ENCODE measurements at regions not wholly inside any gene's neighbourhood (a gene's known extent, or its start where the extent isn't known, plus 50 kb on each side); places are given as distances from the start of the nearest gene placed in this dataset.

DNA sequence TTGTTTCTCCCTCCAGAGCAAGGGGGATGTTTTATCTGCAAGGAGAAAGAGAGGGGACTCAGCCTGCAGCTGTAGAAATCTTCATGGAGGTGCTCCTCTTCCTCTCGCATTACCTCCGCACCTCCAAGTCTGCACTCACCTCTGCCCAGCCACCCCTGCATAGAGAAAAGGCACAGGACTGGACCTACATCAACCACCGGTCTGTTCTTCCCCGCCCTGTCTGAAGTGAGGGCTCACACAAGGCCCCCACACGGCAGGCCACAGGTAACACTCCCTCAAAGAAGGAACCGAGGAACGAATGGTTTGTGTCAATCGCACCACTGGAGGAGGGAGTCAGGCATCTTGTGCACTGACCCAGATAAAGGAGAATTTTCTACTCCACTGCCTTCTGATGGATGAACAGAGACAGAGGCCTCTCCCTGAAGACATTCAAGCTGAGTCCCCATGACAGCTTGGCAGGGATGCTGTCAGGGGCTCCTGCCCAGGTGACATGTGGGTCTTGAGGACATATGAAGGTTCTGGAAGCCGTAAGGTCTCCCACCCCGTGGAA lies 260.3 kb downstream of the XXYLT1 start:
- ATAC-seq: no peak
- H3K9me3 ChIP-seq: no peaks in the 10 kb centered on the region
- DNase-seq (ENCODE audit: low read depth in 1 of 2, low spot score in 1 of 2): no peak
- ChIA-PET POLR2A (no interaction called here), CTCF (interaction anchor here (1.7 kb wide), 1 partner anchor 10 kb away, joined by 8 read pairs; no protein-coding TSS in a partner anchor)
- no peak overlapping the region for H3K27ac ChIP-seq
- no peak for FAIRE-seq
- TF ChIP-seq KDM1A (IDR thresholded peaks at IDR 0.05; ENCODE audit: low read depth) (no peak), ZNF302 (CRISPR knock-in tag; IDR thresholded peaks at IDR 0.05) (no peak), EHMT2 (IDR thresholded peaks at IDR 0.05; ENCODE audit: low read depth) (no peak), HOXB5 (CRISPR knock-in tag; IDR thresholded peaks at IDR 0.05) (no peak), FOSL2 (IDR thresholded peaks at IDR 0.05) (no peak), FOSL2 (CRISPR knock-in tag; IDR thresholded peaks at IDR 0.05) (no peak), SMC3 (IDR thresholded peaks at IDR 0.05) (no peak), PHF8 (IDR thresholded peaks at IDR 0.05; ENCODE audit: borderline replicate concordance, low read depth) (no peak), GATA3 (IDR thresholded peaks at IDR 0.05; ENCODE audit: borderline replicate concordance) (no peak), HDAC2 (IDR thresholded peaks at IDR 0.05) (no peak), POLR2AphosphoS2 (conservative IDR thresholded peaks at IDR 0.05; ENCODE audit: low read length) (no peak), NR3C1 (IDR thresholded peaks at IDR 0.05) (no peak), CHD2 (IDR thresholded peaks at IDR 0.05; ENCODE audit: low read length, partially characterized antibody) (no peak), HEYL (CRISPR knock-in tag; IDR thresholded peaks at IDR 0.05) (no peak), ESRRA (IDR thresholded peaks at IDR 0.05; ENCODE audit: borderline replicate concordance, low read length) (no peak), BCL3 (IDR thresholded peaks at IDR 0.05) (no peak)
- TF ChIP-seq, protein P1, sequence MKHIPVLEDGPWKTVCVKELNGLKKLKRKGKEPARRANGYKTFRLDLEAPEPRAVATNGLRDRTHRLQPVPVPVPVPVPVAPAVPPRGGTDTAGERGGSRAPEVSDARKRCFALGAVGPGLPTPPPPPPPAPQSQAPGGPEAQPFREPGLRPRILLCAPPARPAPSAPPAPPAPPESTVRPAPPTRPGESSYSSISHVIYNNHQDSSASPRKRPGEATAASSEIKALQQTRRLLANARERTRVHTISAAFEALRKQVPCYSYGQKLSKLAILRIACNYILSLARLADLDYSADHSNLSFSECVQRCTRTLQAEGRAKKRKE (CRISPR knock-in tag; IDR thresholded peaks at IDR 0.05; ENCODE audit: low read depth): no peak
- TF ChIP-seq, protein P2, sequence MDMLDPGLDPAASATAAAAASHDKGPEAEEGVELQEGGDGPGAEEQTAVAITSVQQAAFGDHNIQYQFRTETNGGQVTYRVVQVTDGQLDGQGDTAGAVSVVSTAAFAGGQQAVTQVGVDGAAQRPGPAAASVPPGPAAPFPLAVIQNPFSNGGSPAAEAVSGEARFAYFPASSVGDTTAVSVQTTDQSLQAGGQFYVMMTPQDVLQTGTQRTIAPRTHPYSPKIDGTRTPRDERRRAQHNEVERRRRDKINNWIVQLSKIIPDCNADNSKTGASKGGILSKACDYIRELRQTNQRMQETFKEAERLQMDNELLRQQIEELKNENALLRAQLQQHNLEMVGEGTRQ (IDR thresholded peaks at IDR 0.05): no peak
- H3K4me2 ChIP-seq: no peak overlapping the region
- H3K4me1 ChIP-seq: no peaks in the 10 kb centered on the region
- WGBS (ENCODE audit: missing lambda C conversion rate): 65% methylated on average over 8 of the region's 10 CpGs
- no peak overlapping the region for H3K4me3 ChIP-seq

- Histone ChIP-seq H3K4me1 (no peaks in the 10 kb centered on the region), H3K9me3 (no peaks in the 10 kb centered on the region), H3K4me3 (no peak overlapping the region), H3K4me2 (no peak overlapping the region), H3K27ac (no peak overlapping the region)
- no peak for TF ChIP-seq ZFP36 (IDR thresholded peaks at IDR 0.05; ENCODE audit: borderline replicate concordance, partially characterized antibody)
- no peak for TF ChIP-seq ESRRA (IDR thresholded peaks at IDR 0.05; ENCODE audit: borderline replicate concordance, low read length)
- TF ChIP-seq RFX5 (IDR thresholded peaks at IDR 0.05): no peak
- no peak for TF ChIP-seq SREBF2 (IDR thresholded peaks at IDR 0.05)
- no peak for TF ChIP-seq RNF2 (IDR thresholded peaks at IDR 0.05; ENCODE audit: borderline replicate concordance, low read depth)
- no peak for TF ChIP-seq TP53 (CRISPR knock-in tag; IDR thresholded peaks at IDR 0.05)
- no peak for TF ChIP-seq HDAC2 (IDR thresholded peaks at IDR 0.05)
- no peak for TF ChIP-seq CTCF (IDR thresholded peaks at IDR 0.05)
- TF ChIP-seq E2F6 (IDR thresholded peaks at IDR 0.05; ENCODE audit: borderline replicate concordance, low read depth): no peak
- TF ChIP-seq PHF8 (IDR thresholded peaks at IDR 0.05; ENCODE audit: borderline replicate concordance, low read depth): no peak
- TF ChIP-seq POLR2A (IDR thresholded peaks at IDR 0.05; ENCODE audit: low read length): no peak
- no peak for TF ChIP-seq ZNF302 (CRISPR knock-in tag; IDR thresholded peaks at IDR 0.05)
- TF ChIP-seq RARB (CRISPR knock-in tag; IDR thresholded peaks at IDR 0.05): no peak
- TF ChIP-seq FOXS1 (CRISPR knock-in tag; IDR thresholded peaks at IDR 0.05): no peak
- no peak for TF ChIP-seq HOXB5 (CRISPR knock-in tag; IDR thresholded peaks at IDR 0.05)
- no peak for TF ChIP-seq SMC3 (IDR thresholded peaks at IDR 0.05)
- no peak for TF ChIP-seq CHD2 (IDR thresholded peaks at IDR 0.05; ENCODE audit: low read length, partially characterized antibody)
- no peak for TF ChIP-seq NPAS2 (CRISPR knock-in tag; IDR thresholded peaks at IDR 0.05; ENCODE audit: borderline replicate concordance)
- POLR2A ChIA-PET: no interaction called here
- WGBS (ENCODE audit: missing lambda C conversion rate): 75% methylated on average over 6 of the region's 6 CpGs
- no peak for DNase-seq (ENCODE audit: low read depth in 1 of 2, low spot score in 1 of 2)
- no peak for ATAC-seq
- FAIRE-seq: no peak
- CTCF ChIA-PET: no interaction called here
These were observed 259.6 kb downstream of the XXYLT1 start for GRCh38 chr3:195011231-195011834.

Data from A549 (cell line).